H9 (cell line): ENCODE measurements at regions not wholly inside any gene's neighbourhood (a gene's known extent, or its start where the extent isn't known, plus 50 kb on each side); places are given as distances from the start of the nearest gene placed in this dataset.

Experiments used
- DNase-seq: peaks from one replicate; pipeline ENCODE4 v3.0.0-alpha.2; 2017
- H2AFZ ChIP-seq: one replicate; pipeline ENCODE4 v1.6.1; 2013; ENCODE audit warnings: mild to moderate bottlenecking, low read length, control low read depth, moderate library complexity
- H2AK5ac ChIP-seq: 2 replicates; pipeline ENCODE4 v1.6.1; 2013; ENCODE audit warnings: low read length, control low read depth, mixed read lengths; ENCODE audit not compliant: insufficient read length
- H2BK120ac ChIP-seq: one replicate; pipeline ENCODE4 v1.6.1; 2013; ENCODE audit warnings: low read depth, mild to moderate bottlenecking, low read length, control low read depth, inconsistent platforms; ENCODE audit not compliant: poor library complexity, severe bottlenecking
- H2BK12ac ChIP-seq: 2 replicates; pipeline ENCODE4 v1.6.1; 2013; ENCODE audit warnings: low read length, control low read depth, mixed read lengths, low read depth; ENCODE audit not compliant: insufficient read length
- H2BK15ac ChIP-seq: 2 replicates; pipeline ENCODE4 v1.6.1; 2013; ENCODE audit warnings: low read depth, low read length, control low read depth
- H2BK20ac ChIP-seq: one replicate; pipeline ENCODE4 v1.6.1; 2013; ENCODE audit warnings: low read depth, mild to moderate bottlenecking, low read length, control low read depth, inconsistent platforms; ENCODE audit not compliant: poor library complexity, severe bottlenecking
- H2BK5ac ChIP-seq: 2 replicates; pipeline ENCODE4 v1.6.1; 2013; ENCODE audit warnings: low read length, control low read depth, mixed read lengths; ENCODE audit not compliant: insufficient read length
- H3K14ac ChIP-seq: 2 replicates; pipeline ENCODE4 v1.6.1; 2013; ENCODE audit warnings: low read length, control low read depth; ENCODE audit not compliant: insufficient read depth
- H3K18ac ChIP-seq: 2 replicates; pipeline ENCODE4 v1.6.1; 2013; ENCODE audit warnings: low read depth, mild to moderate bottlenecking, mixed read lengths, low read length, control low read depth; ENCODE audit not compliant: insufficient read length
- H3K23ac ChIP-seq: 2 replicates; pipeline ENCODE4 v1.6.1; 2013; ENCODE audit warnings: low read length, control low read depth, mixed read lengths, low read depth; ENCODE audit not compliant: insufficient read length
- H3K23me2 ChIP-seq: 2 replicates; pipeline ENCODE4 v1.6.1; 2013; ENCODE audit warnings: low read depth, mild to moderate bottlenecking, mixed read lengths, low read length, control low read depth; ENCODE audit not compliant: insufficient read length, poor library complexity, severe bottlenecking
- H3K27ac ChIP-seq: 2 replicates; pipeline ENCODE4 v1.5.1; 2013; ENCODE audit warnings: low read length, control low read depth, mixed read lengths, low read depth; ENCODE audit not compliant: insufficient read length
- H3K27me3 ChIP-seq: 2 replicates; pipeline ENCODE4 v1.6.1; 2013; ENCODE audit warnings: low read length, control low read depth, inconsistent platforms; ENCODE audit not compliant: insufficient read depth
- H3K4ac ChIP-seq: 2 replicates; pipeline ENCODE4 v1.6.1; 2013; ENCODE audit warnings: low read depth, mild to moderate bottlenecking, control low read depth, inconsistent platforms, low read length, moderate library complexity
- H3K4me1 ChIP-seq: 2 replicates; pipeline ENCODE4 v1.6.1; 2013; ENCODE audit warnings: low read length, control low read depth, inconsistent platforms; ENCODE audit not compliant: insufficient read depth
- H3K4me2 ChIP-seq: 2 replicates; pipeline ENCODE4 v1.6.1; 2013; ENCODE audit warnings: low read length, control low read depth, mixed read lengths; ENCODE audit not compliant: insufficient read length, insufficient read depth
- H3K56ac ChIP-seq: 2 replicates; pipeline ENCODE4 v1.6.1; 2013; ENCODE audit warnings: low read depth, mild to moderate bottlenecking, mixed read lengths, low read length, control low read depth; ENCODE audit not compliant: insufficient read length
- H3K79me1 ChIP-seq: 2 replicates; pipeline ENCODE4 v1.6.1; 2013; ENCODE audit warnings: low read depth, mild to moderate bottlenecking, moderate library complexity, low read length, control low read depth, inconsistent platforms; ENCODE audit not compliant: insufficient read depth, poor library complexity, severe bottlenecking
- H3K79me2 ChIP-seq: 2 replicates; pipeline ENCODE4 v1.6.1; 2013; ENCODE audit warnings: low read length, control low read depth, inconsistent platforms; ENCODE audit not compliant: insufficient read depth
- H3K9ac ChIP-seq: 2 replicates; pipeline ENCODE4 v1.6.1; 2013; ENCODE audit warnings: low read length, control low read depth, mixed read lengths; ENCODE audit not compliant: insufficient read length; ENCODE audit errors: extremely low read depth
- H3K9me3 ChIP-seq: one replicate; pipeline ENCODE4 v1.6.1; 2013; ENCODE audit warnings: low read depth, low read length, inconsistent platforms; ENCODE audit not compliant: control insufficient read depth
- H3T11ph ChIP-seq: one replicate; pipeline ENCODE4 v1.6.1; 2013; ENCODE audit warnings: mild to moderate bottlenecking, low read length, control low read depth, inconsistent platforms
- H4K20me1 ChIP-seq: one replicate; pipeline ENCODE4 v1.6.1; 2013; ENCODE audit not compliant: control insufficient read depth, insufficient read length, insufficient read depth
- H4K5ac ChIP-seq: 2 replicates; pipeline ENCODE4 v1.6.1; 2013; ENCODE audit warnings: low read depth, mild to moderate bottlenecking, mixed read lengths, low read length, control low read depth; ENCODE audit not compliant: insufficient read length
- H4K8ac ChIP-seq: replicated peaks from 2 replicates; pipeline ENCODE4 v1.6.1; 2013; ENCODE audit warnings: low read length, control low read depth, mixed read lengths, low read depth; ENCODE audit not compliant: insufficient read length
- H4K91ac ChIP-seq: 2 replicates; pipeline ENCODE4 v1.6.1; 2013; ENCODE audit warnings: low read depth, mild to moderate bottlenecking, moderate library complexity, mixed read lengths, low read length, control low read depth; ENCODE audit not compliant: insufficient read length
- H3K27ac Mint-ChIP-seq, 3 experiments: 2 replicates in 2 of 3; 3 replicates in 1 of 3; pipeline ENCODE4 v1.8.0; 2020 to 2021; ENCODE audit warnings: mixed read lengths in 3 of 3, mild to moderate bottlenecking in 1 of 3, moderate library complexity in 1 of 3
- H3K27me3 Mint-ChIP-seq: 2 replicates; pipeline ENCODE4 v1.8.0; 2021; ENCODE audit warnings: low read depth, mild to moderate bottlenecking, moderate library complexity, mixed read lengths
- H3K36me3 Mint-ChIP-seq, 3 experiments: 2 replicates in 2 of 3; 3 replicates in 1 of 3; pipeline ENCODE4 v1.8.0; 2020 to 2021; ENCODE audit warnings: low read depth in 3 of 3, mixed read lengths in 3 of 3; ENCODE audit not compliant: insufficient read depth in 1 of 3
- H3K4me1 Mint-ChIP-seq, 2 experiments: 2 replicates each; pipeline ENCODE4 v1.8.0; 2020; ENCODE audit warnings: mixed read lengths in 2 of 2
- H3K4me3 Mint-ChIP-seq, 2 experiments: 2 replicates in 1 of 2; 3 replicates in 1 of 2; pipeline ENCODE4 v1.8.0; 2020 to 2021; ENCODE audit warnings: mild to moderate bottlenecking in 2 of 2, mixed read lengths in 2 of 2, moderate library complexity in 1 of 2
- H3K9me3 Mint-ChIP-seq, 2 experiments: 2 replicates in 1 of 2; 3 replicates in 1 of 2; pipeline ENCODE4 v1.8.0; 2020; ENCODE audit warnings: mild to moderate bottlenecking in 2 of 2, mixed read lengths in 2 of 2, moderate library complexity in 1 of 2
- CTCF ChIP-seq: fragments of 200-600 bp; sonication (generic); conservative IDR thresholded peaks from 3 replicates; pipeline ENCODE4 v1.8.0; 2021; ENCODE audit warnings: antibody characterized with exemption, mild to moderate bottlenecking
- WGBS: extraction: QIAGEN DNeasy Blood & Tissue Kit; methylation state at CpG from one replicate; pipeline ENCODE4 v1.1.7; 2013; ENCODE audit warnings: missing lambda C conversion rate, low lambda C conversion rate, mixed read lengths; ENCODE audit not compliant: insufficient read length; ENCODE audit errors: extremely low coverage; 5-methylcytosine and 5-hydroxymethylcytosine counted together

- no peak overlapping the region for H3K4me3 Mint-ChIP-seq
- H3K27ac ChIP-seq = no peak overlapping the region
These were observed 167.5 kb upstream of the TSHZ3 start for GRCh38 chr19:31516756-31517155.

More at GRCh38 chr19:31516756-31517155, 167.5 kb upstream of the TSHZ3 start:
- Histone ChIP-seq H4K20me1 (no peaks in the 10 kb centered on the region), H2BK20ac (no peak overlapping the region), H3K4ac (no peak overlapping the region), H3K4me1 (peaks cover 2% of the 10 kb centered on the region; the same call in 1 of the 2 replicates), H3K27me3 (no peaks in the 10 kb centered on the region), H2BK12ac (no peak overlapping the region), H4K5ac (no peak overlapping the region), H3K9me3 (no peaks in the 10 kb centered on the region), H2BK5ac (no peak overlapping the region), H3K23me2 (no peaks in the 10 kb centered on the region), H3K56ac (no peak overlapping the region), H3K14ac (no peak overlapping the region; the same call in 1 of the 2 replicates), H3K9ac (no peak overlapping the region), H3T11ph (no peak overlapping the region), H3K4me2 (no peak overlapping the region), H4K8ac (no peak overlapping the region), H4K91ac (no peak overlapping the region), H3K18ac (no peak overlapping the region), H2AFZ (no peak overlapping the region), H2BK15ac (no peak overlapping the region), H3K79me1 (no peaks in the 10 kb centered on the region), H2BK120ac (no peak overlapping the region), H3K79me2 (no peaks in the 10 kb centered on the region), H3K23ac (no peak overlapping the region), H2AK5ac (no peak overlapping the region)
- Mint-ChIP-seq H3K27me3 (no peaks in the 10 kb centered on the region; the same call in 1 of the 2 replicates), H3K9me3 (0 out of 5 replicates have a peak, but pooled peaks cover 0 to 5% of the 10 kb centered on the region in 2 experiments), H3K4me1 (peaks cover 12 to 14% of the 10 kb centered on the region in 2 experiments), H3K27ac (peak overlapping the region in 1 of 3 experiments; percentile 36; a peak in 1 of 7 replicates), H3K36me3 (0 out of 7 replicates have a peak, but pooled peaks cover 0 to 3% (median 0%) of the 10 kb centered on the region in 3 experiments)
- no peak for DNase-seq
- WGBS = no CpG with 5 or more reads among the region's 9 CpGs
- TF ChIP-seq CTCF = no peak
